Neutrophil (primary cell): ENCODE measurements at regions not wholly inside any gene's neighbourhood (a gene's known extent, or its start where the extent isn't known, plus 50 kb on each side); places are given as distances from the start of the nearest gene placed in this dataset.

Experiments used
- H3K27ac ChIP-seq: fragments of 200-600 bp; sonication (generic); 2 replicates; pipeline ENCODE4 v1.5.1; 2016; ENCODE audit warnings: mild to moderate bottlenecking, moderate library complexity
- H3K27me3 ChIP-seq: fragments of 200-600 bp; sonication (generic); 2 replicates; pipeline ENCODE4 v1.6.0; 2016; ENCODE audit warnings: mild to moderate bottlenecking
- H3K36me3 ChIP-seq: fragments of 200-600 bp; sonication (generic); 2 replicates; pipeline ENCODE4 v1.5.1; 2017
- H3K4me1 ChIP-seq, 2 experiments: fragments of 200-600 bp in 1 of 2; sonication (generic) in 1 of 2; 1 replicate in 1 of 2; 2 replicates in 1 of 2; pipeline versions ENCODE4 v1.5.1 to v1.6.1; 2013 to 2016; ENCODE audit warnings: low read depth in 1 of 2, low read length in 1 of 2, mild to moderate bottlenecking in 1 of 2, moderate library complexity in 1 of 2; ENCODE audit not compliant: control insufficient read depth in 1 of 2, insufficient read depth in 1 of 2
- H3K4me3 ChIP-seq, 2 experiments: fragments of 200-600 bp in 1 of 2; sonication (generic) in 1 of 2; 1 replicate in 1 of 2; 2 replicates in 1 of 2; pipeline ENCODE4 v1.5.1; 2013 to 2016; ENCODE audit warnings: low read depth in 1 of 2, low read length in 1 of 2, mild to moderate bottlenecking in 1 of 2, moderate library complexity in 1 of 2
- H3K9me3 ChIP-seq: fragments of 200-600 bp; sonication (generic); 2 replicates; pipeline ENCODE4 v1.5.1; 2016
- TF ChIP-seq, protein P1 (sequence below): fragments of 200-600 bp; sonication (generic); IDR thresholded peaks from 2 replicates; pipeline ENCODE4 v1.5.1; 2016; ENCODE audit warnings: antibody characterized with exemption

DNA sequence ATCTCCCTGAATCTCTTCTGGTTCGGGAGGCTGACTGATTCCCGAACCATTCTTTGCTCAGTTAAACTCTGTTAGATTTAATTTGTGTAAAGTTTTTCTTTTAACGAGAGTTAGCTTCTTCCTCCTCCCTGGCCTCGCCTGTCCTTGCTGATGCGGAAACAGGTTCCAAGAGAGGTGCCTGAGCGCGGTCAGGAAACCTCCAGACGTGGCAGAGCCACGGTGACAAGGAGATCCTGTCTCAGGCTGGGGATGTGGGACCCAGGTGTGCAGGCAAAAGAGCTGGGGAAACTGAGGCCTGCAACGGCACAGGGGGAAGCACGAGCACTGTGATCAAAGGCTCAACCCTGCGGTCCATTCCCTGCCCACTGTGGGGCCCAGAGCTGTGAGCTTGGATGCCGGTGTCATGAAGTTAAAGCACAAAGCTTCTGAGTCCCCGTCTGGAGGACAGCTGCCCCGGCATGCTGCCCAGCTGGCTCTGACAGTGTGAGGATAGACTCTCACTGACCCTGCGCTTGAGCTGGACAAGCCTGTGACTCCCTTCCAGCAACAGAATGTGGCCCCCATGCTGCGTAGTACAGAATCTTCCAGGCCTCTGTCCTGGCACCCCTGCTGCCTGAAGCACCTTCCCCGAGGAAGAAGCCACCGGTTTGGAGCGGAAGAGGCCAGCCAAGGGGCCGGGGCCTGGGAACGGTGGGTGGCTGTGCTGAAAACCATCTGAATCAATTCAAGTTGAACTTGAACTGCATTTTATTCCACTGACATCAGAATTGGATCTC, 960.6 kb downstream of the BRD1 start:
- Histone ChIP-seq H3K9me3 (no peaks in the 10 kb centered on the region), H3K36me3 (no peaks in the 10 kb centered on the region), H3K4me1 (no peaks in the 10 kb centered on the region), H3K27me3 (peaks cover 11% of the 10 kb centered on the region), H3K4me3 (no peak overlapping the region), H3K27ac (no peak overlapping the region)
- TF ChIP-seq, protein P1, sequence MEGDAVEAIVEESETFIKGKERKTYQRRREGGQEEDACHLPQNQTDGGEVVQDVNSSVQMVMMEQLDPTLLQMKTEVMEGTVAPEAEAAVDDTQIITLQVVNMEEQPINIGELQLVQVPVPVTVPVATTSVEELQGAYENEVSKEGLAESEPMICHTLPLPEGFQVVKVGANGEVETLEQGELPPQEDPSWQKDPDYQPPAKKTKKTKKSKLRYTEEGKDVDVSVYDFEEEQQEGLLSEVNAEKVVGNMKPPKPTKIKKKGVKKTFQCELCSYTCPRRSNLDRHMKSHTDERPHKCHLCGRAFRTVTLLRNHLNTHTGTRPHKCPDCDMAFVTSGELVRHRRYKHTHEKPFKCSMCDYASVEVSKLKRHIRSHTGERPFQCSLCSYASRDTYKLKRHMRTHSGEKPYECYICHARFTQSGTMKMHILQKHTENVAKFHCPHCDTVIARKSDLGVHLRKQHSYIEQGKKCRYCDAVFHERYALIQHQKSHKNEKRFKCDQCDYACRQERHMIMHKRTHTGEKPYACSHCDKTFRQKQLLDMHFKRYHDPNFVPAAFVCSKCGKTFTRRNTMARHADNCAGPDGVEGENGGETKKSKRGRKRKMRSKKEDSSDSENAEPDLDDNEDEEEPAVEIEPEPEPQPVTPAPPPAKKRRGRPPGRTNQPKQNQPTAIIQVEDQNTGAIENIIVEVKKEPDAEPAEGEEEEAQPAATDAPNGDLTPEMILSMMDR, result no peak

DNA sequence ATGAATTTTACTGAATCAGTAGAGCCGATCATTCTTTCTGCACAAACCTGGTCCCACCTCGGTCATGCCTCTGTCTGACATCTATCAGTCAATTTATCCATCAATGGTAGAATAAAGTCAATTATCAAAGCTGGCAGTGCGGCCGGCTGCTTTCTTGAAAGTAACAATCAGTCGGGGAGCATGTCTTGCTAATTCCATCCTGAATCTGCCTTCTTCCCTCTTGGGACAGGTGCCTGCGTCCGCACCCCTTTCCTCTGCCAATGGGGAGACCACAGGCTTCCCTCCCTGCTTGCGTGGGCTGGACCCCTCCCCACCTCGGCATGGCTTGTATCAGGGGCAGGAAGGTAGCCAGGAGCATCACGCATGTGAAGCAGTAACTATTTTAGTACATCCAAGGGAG, 962.9 kb downstream of the BRD1 start:
- TF ChIP-seq, protein P1, result no peak
- Histone ChIP-seq H3K4me3 (no peak overlapping the region), H3K27ac (no peak overlapping the region), H3K27me3 (peaks cover 11% of the 10 kb centered on the region), H3K4me1 (no peaks in the 10 kb centered on the region), H3K36me3 (no peaks in the 10 kb centered on the region), H3K9me3 (no peaks in the 10 kb centered on the region)

DNA sequence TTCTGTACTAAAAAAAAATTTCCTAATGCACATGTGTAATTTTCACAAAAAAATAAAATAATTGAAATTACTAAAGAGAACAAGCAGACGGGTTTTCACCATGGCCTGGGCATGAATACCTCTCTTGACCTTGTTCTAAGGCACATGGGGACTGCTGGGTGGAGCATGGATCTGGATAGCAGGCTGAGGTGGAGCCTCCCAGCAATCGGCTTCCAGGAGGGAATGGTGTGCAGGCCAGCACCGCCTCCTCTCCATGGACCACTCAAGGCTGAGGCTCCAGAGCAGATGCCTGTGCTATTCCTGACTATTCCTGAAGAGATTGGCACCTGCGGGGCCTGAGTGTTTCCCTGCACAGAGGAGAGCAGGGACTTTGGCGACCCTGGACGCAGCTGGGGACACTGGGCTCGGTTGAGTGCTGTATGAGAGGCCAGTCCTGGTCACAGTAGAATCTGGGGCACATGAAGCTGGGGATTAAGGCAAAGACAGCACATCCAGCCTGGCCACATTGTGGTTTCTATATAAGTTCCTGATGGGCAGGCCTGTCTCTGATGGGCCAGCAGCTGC, 963.6 kb downstream of the BRD1 start:
- TF ChIP-seq, protein P1, result no peak
- Histone ChIP-seq H3K27ac (no peak overlapping the region), H3K9me3 (no peaks in the 10 kb centered on the region), H3K4me3 (no peak overlapping the region), H3K27me3 (peaks cover 11% of the 10 kb centered on the region), H3K4me1 (no peaks in the 10 kb centered on the region), H3K36me3 (no peaks in the 10 kb centered on the region)

DNA sequence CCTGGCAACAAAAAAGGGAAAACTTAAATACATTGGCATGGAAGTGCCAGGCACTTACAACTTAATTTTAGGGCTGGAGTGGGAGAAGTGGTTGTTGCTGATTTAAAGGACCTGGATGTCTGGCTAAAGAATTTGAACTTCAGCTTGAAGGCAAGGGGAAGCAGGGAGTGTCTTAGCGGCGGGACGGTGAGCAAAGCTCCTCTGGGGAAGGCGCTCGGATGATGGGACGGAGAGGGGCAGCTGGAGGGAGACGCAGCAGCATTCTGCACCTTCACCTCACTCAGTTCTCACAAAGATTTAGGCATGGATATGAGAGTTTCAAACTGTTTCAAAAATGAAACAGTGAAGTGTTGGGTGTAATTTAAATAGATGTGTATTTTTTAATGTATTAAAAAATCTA, 967.1 kb downstream of the BRD1 start:
- Histone ChIP-seq H3K27ac (no peak overlapping the region), H3K36me3 (no peaks in the 10 kb centered on the region), H3K27me3 (peaks cover 11% of the 10 kb centered on the region), H3K9me3 (no peaks in the 10 kb centered on the region), H3K4me3 (no peak overlapping the region), H3K4me1 (no peaks in the 10 kb centered on the region)
- TF ChIP-seq, protein P1, result no peak

DNA sequence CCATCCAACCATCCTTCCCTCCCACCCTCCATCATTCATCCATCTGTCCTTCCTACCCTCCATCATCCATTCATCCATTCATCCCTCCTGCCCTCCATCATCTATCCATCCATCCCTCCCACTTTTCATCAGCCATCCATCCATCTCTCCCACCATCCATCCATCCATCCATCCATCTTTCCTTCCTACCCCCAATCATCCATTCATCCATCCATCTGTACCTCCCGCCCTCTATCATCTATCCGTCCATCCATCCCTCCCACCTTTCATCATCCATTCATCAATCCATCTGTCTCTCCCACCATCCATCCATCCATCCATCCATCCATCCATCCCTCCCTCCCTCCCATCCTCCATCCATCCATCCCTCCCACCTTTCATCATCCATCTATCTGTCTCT, 968.8 kb downstream of the BRD1 start:
- H3K4me1 ChIP-seq, result no peaks in the 10 kb centered on the region
- TF ChIP-seq, protein P1, result no peak
- H3K27me3 ChIP-seq, result no peaks in the 10 kb centered on the region
- H3K27ac ChIP-seq, result no peak overlapping the region
- no peaks in the 10 kb centered on the region for H3K36me3 ChIP-seq
- no peaks in the 10 kb centered on the region for H3K9me3 ChIP-seq
- no peak overlapping the region for H3K4me3 ChIP-seq
